PC-9 (cell line): ENCODE measurements at regions not wholly inside any gene's neighbourhood (a gene's known extent, or its start where the extent isn't known, plus 50 kb on each side); places are given as distances from the start of the nearest gene placed in this dataset.

ENCODE experiments used
- BruUV-seq: library from RNA; stranded (reverse); fragments of 400-500 nt; replicated peaks from 2 replicates; lab custom pipeline; 2021; lab: Mats Ljungman, UMichigan
- CTCF ChIA-PET: fragments of 300-600 bp; sonication (Branson Sonifier 250); formaldehyde crosslinking; loops from one replicate; lab custom pipeline; 2022; ENCODE audit warnings: antibody characterized with exemption; lab: Charles Lee
- POLR2A ChIA-PET: fragments of 300-600 bp; sonication (Branson Sonifier 250); formaldehyde crosslinking; loops from one replicate; lab custom pipeline; 2022; ENCODE audit warnings: antibody characterized with exemption; ENCODE audit not compliant: unreplicated experiment; lab: Charles Lee
- DNase-seq, 2 experiments: peaks; one replicate each; pipeline versions ENCODE4 v3.0.0 to v3.0.0-alpha.2; 2015 to 2022; ENCODE audit warnings: mixed read lengths in 1 of 2
- H2AFZ ChIP-seq: fragments of 200-600 bp; sonication (generic); 2 replicates; pipeline ENCODE4 v1.8.1; 2017; ENCODE audit warnings: antibody characterized with exemption
- H3F3A ChIP-seq: fragments of 200-600 bp; sonication (generic); 2 replicates; pipeline ENCODE4 v1.8.1; 2017; ENCODE audit warnings: antibody characterized with exemption, mild to moderate bottlenecking, low read depth; ENCODE audit not compliant: insufficient read depth
- H3K27ac ChIP-seq: fragments of 200-600 bp; sonication (generic); 2 replicates; pipeline ENCODE4 v1.6.1; 2016; ENCODE audit warnings: mixed run types
- H3K27me3 ChIP-seq: fragments of 200-600 bp; sonication (generic); 2 replicates; pipeline ENCODE4 v1.6.1; 2016; ENCODE audit warnings: low read depth, mixed run types; ENCODE audit not compliant: insufficient read depth
- H3K36me3 ChIP-seq: fragments of 200-600 bp; sonication (generic); 2 replicates; pipeline ENCODE4 v1.6.1; 2016; ENCODE audit warnings: low read depth, mixed run types
- H3K4me1 ChIP-seq: fragments of 200-600 bp; sonication (generic); replicated peaks from 2 replicates; pipeline ENCODE4 v1.6.1; 2016; ENCODE audit warnings: mixed run types; ENCODE audit not compliant: insufficient read depth
- H3K4me2 ChIP-seq: fragments of 200-600 bp; sonication (generic); 2 replicates; pipeline ENCODE4 v1.6.1; 2017; ENCODE audit warnings: mixed run types
- H3K4me3 ChIP-seq: fragments of 200-600 bp; sonication (generic); 2 replicates; pipeline ENCODE4 v1.6.1; 2016; ENCODE audit warnings: mixed run types
- H3K79me2 ChIP-seq: fragments of 200-600 bp; sonication (generic); 2 replicates; pipeline ENCODE4 v1.6.1; 2017; ENCODE audit warnings: low read depth, mixed run types
- H3K9me2 ChIP-seq: fragments of 200-600 bp; sonication (generic); 2 replicates; pipeline ENCODE4 v1.8.1; 2017; ENCODE audit warnings: mild to moderate bottlenecking; ENCODE audit not compliant: insufficient read depth
- H3K9me3 ChIP-seq: fragments of 200-600 bp; sonication (generic); 2 replicates; pipeline ENCODE4 v1.8.1; 2016; ENCODE audit warnings: low read depth; ENCODE audit not compliant: insufficient read depth
- H4K20me1 ChIP-seq: fragments of 200-600 bp; sonication (generic); 2 replicates; pipeline ENCODE4 v1.8.1; 2017; ENCODE audit not compliant: insufficient read depth
- EZH2 ChIP-seq: fragments of 200-600 bp; sonication (generic); IDR thresholded peaks from 2 replicates; pipeline ENCODE4 v1.8.0; 2017; ENCODE audit warnings: antibody characterized with exemption, low read depth
- intact Hi-C: fragments of 100-400 bp; cut with micrococcal nuclease; formaldehyde crosslinking; loops from one replicate; pipeline ENCODE4 v1.10.0; 2022; ENCODE audit not compliant: unreplicated experiment
- TF ChIP-seq, protein P1 (sequence below): fragments of 200-600 bp; sonication (generic); conservative IDR thresholded peaks from 2 replicates; pipeline ENCODE4 v1.6.1; 2017; ENCODE audit warnings: mixed run types, antibody characterized with exemption, mild to moderate bottlenecking, moderate library complexity

GRCh38 chr20:60837173-60837770 lies 414.8 kb upstream of the CDH4 start:
- no TSS peak for BruUV-seq
- DNase-seq = no peak
- Histone ChIP-seq H3F3A (no peaks in the 10 kb centered on the region), H3K4me1 (no peaks in the 10 kb centered on the region), H3K4me2 (no peak overlapping the region), H3K27me3 (0 out of 2 replicates have a peak, but pooled peaks cover 6% of the 10 kb centered on the region), H3K9me3 (no peaks in the 10 kb centered on the region), H4K20me1 (no peaks in the 10 kb centered on the region; the same call in 1 of the 2 replicates), H3K36me3 (no peaks in the 10 kb centered on the region), H3K9me2 (no peaks in the 10 kb centered on the region), H3K4me3 (no peak overlapping the region), H3K27ac (no peak overlapping the region), H3K79me2 (no peaks in the 10 kb centered on the region), H2AFZ (no peak overlapping the region)
- intact Hi-C loops = no loop called here
- ChIA-PET CTCF (no interaction called here), POLR2A (no interaction called here)
- TF ChIP-seq EZH2 = no peak
- TF ChIP-seq, protein P1, sequence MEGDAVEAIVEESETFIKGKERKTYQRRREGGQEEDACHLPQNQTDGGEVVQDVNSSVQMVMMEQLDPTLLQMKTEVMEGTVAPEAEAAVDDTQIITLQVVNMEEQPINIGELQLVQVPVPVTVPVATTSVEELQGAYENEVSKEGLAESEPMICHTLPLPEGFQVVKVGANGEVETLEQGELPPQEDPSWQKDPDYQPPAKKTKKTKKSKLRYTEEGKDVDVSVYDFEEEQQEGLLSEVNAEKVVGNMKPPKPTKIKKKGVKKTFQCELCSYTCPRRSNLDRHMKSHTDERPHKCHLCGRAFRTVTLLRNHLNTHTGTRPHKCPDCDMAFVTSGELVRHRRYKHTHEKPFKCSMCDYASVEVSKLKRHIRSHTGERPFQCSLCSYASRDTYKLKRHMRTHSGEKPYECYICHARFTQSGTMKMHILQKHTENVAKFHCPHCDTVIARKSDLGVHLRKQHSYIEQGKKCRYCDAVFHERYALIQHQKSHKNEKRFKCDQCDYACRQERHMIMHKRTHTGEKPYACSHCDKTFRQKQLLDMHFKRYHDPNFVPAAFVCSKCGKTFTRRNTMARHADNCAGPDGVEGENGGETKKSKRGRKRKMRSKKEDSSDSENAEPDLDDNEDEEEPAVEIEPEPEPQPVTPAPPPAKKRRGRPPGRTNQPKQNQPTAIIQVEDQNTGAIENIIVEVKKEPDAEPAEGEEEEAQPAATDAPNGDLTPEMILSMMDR = no peak

DNA sequence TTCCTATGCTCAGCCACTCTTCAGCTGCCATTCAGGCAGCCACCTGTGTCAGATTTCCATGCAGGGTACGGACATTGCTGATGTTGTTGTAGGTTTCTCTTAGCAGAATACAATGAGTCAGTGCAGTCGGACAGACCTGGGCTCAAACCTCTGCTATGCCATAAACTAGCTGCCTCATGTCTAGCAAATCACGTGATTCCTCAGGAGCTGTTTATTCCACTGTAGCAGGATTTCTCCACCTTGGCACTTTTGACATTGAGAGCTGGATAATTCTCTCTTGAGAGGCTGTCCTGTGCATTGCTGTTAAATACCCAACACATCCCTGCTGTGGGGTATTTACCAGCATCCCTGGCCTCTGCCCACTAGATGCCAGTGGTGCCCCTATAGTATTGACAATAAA lies 413.8 kb upstream of the CDH4 start:
- Histone ChIP-seq H3F3A (no peaks in the 10 kb centered on the region), H3K27me3 (peaks cover 14% of the 10 kb centered on the region; the same call in 1 of the 2 replicates), H4K20me1 (no peaks in the 10 kb centered on the region; the same call in 1 of the 2 replicates), H3K27ac (no peak overlapping the region), H3K4me1 (no peaks in the 10 kb centered on the region), H3K36me3 (no peaks in the 10 kb centered on the region), H3K79me2 (no peaks in the 10 kb centered on the region), H3K4me2 (no peak overlapping the region), H3K4me3 (no peak overlapping the region), H3K9me3 (no peaks in the 10 kb centered on the region), H3K9me2 (no peaks in the 10 kb centered on the region), H2AFZ (no peak overlapping the region)
- intact Hi-C loops = no loop called here
- TF ChIP-seq, protein P1 = no peak
- no peak for TF ChIP-seq EZH2
- BruUV-seq = no TSS peak
- ChIA-PET CTCF (no interaction called here), POLR2A (no interaction called here)
- no peak for DNase-seq

GRCh38 chr20:60840971-60841370 lies 411.1 kb upstream of the CDH4 start:
- Histone ChIP-seq H3K36me3 (no peaks in the 10 kb centered on the region), H3K27ac (no peak overlapping the region), H3K9me2 (no peaks in the 10 kb centered on the region), H3K9me3 (no peaks in the 10 kb centered on the region; the same call in 1 of the 2 replicates), H3K4me1 (no peaks in the 10 kb centered on the region), H3K27me3 (peaks cover 40% of the 10 kb centered on the region), H3K79me2 (no peaks in the 10 kb centered on the region), H2AFZ (no peak overlapping the region), H3K4me3 (no peak overlapping the region), H3K4me2 (no peak overlapping the region), H4K20me1 (no peaks in the 10 kb centered on the region; the same call in 1 of the 2 replicates), H3F3A (no peaks in the 10 kb centered on the region)
- TF ChIP-seq, protein P1 = no peak
- TF ChIP-seq EZH2 = no peak
- intact Hi-C loops = no loop called here
- POLR2A ChIA-PET = no interaction called here
- CTCF ChIA-PET = no interaction called here
- BruUV-seq = no TSS peak
- no peak for DNase-seq
